ENCODE measurements at regions not wholly inside any gene's neighbourhood (a gene's known extent, or its start where the extent isn't known, plus 50 kb on each side); places are given as distances from the start of the nearest gene placed in this dataset.

DNA sequence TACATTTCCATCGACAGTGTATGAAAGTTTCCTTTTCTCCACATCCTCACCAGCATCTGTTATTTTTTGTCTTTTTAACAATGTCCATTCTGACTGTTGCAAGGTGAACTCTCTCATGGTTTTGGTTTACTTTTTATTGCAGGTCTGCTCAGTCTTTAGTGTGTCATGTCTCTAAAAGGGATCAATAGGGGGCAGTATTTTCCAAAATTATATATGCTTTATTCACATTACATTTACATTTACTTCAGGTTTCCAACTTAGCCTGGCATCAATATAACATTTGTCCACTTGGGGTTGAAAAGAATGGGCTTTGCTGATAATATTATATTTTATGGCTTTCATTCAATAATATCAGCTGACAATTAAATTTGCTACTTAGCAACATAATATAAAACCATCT, 265.0 kb upstream of the SLITRK2 start:
- Histone ChIP-seq H3K9me3 (ENCODE audit: control insufficient read depth, insufficient read depth, low read length) (no peaks in the 10 kb centered on the region), H3K4me1 (ENCODE audit: insufficient read depth, low read length) (no peaks in the 10 kb centered on the region), H3K9ac (ENCODE audit: low read depth, low read length) (no peak overlapping the region), H3K36me3 (ENCODE audit: insufficient read depth, low read length) (no peaks in the 10 kb centered on the region)

DNA sequence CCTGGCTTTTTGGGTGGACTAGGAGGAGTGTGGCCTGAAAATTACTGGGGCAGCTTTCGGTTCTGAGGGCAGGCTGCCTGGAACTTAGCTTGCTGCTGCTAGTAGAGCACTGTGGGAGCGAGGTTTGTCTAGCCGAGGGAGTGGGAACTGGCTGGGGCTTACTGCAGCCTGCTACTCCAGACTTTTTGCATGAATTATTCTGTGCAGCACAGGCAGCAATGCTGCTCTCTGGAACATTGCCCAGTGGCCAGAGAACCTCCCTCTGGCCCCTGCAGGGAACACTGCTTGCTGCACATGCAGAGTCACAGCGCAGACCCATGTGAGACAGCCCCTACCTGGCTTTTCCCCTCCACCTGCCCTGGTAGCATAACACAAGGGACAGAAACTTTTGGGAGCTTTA, 263.9 kb upstream of the SLITRK2 start:
- Histone ChIP-seq H3K4me1 (ENCODE audit: insufficient read depth, low read length) (no peaks in the 10 kb centered on the region), H3K36me3 (ENCODE audit: insufficient read depth, low read length) (no peaks in the 10 kb centered on the region), H3K9ac (ENCODE audit: low read depth, low read length) (no peak overlapping the region), H3K9me3 (ENCODE audit: control insufficient read depth, insufficient read depth, low read length) (no peaks in the 10 kb centered on the region)

DNA sequence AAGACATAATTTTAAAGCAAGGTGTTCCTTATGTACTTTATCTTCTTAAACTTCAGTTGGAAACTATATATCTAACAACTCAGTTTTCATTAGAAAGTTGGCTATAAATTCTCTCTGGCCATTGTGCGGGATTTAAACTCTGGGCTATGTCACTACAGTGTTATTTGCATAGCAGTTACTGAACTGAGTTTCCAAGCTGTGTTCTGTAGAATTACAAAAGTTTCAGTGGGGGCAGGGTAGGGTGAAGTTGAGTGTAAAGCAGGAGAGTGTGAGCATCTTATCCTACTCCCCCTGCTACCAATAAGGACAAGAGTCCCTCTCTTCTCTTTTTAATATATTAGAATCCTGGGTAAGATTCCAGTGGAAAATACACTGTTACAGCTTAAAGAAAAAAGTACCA, 254.5 kb upstream of the SLITRK2 start:
- Histone ChIP-seq H3K4me1 (ENCODE audit: insufficient read depth, low read length) (no peaks in the 10 kb centered on the region), H3K9me3 (ENCODE audit: control insufficient read depth, insufficient read depth, low read length) (no peaks in the 10 kb centered on the region), H3K36me3 (ENCODE audit: insufficient read depth, low read length) (no peaks in the 10 kb centered on the region), H3K9ac (ENCODE audit: low read depth, low read length) (no peak overlapping the region)

DNA sequence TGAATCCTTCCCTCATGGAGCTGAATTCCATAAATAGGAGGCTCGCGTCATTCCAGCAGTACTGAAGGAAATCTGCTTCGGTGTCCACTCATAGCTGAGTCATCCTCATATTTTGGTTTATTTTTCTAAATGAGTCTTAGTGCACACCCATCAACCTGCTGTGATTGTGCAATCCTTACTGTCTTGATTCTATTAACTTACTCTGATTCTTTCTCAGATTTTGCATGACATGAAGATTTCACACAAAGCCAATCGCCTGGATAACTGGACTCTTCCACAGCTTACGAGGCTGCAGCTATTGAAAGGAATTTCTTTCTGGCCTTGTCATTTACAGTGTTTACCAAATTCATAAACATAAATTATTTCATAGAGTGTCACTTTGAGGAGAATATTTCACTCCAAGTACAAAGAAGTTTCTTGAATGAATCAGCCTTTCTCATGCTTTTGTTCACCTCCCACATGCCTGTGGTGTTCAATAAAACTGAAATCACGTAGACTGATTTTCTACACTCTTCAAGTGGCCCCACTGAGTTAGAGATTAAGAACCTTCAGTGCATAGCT, 207.6 kb upstream of the SLITRK2 start:
- Histone ChIP-seq H3K9ac (ENCODE audit: low read depth, low read length) (no peak overlapping the region), H3K9me3 (ENCODE audit: control insufficient read depth, insufficient read depth, low read length) (no peaks in the 10 kb centered on the region), H3K36me3 (ENCODE audit: insufficient read depth, low read length) (no peaks in the 10 kb centered on the region), H3K4me1 (ENCODE audit: insufficient read depth, low read length) (no peaks in the 10 kb centered on the region)

GRCh38 chrX:145613894-145614293, 203.7 kb upstream of the SLITRK2 start:
- H3K9me3 ChIP-seq (ENCODE audit: control insufficient read depth, insufficient read depth, low read length), result no peaks in the 10 kb centered on the region
- H3K4me1 ChIP-seq (ENCODE audit: insufficient read depth, low read length), result no peaks in the 10 kb centered on the region
- H3K36me3 ChIP-seq (ENCODE audit: insufficient read depth, low read length), result no peaks in the 10 kb centered on the region

GRCh38 chrX:145620666-145621065, 197.0 kb upstream of the SLITRK2 start:
- no peak overlapping the region for H3K9ac ChIP-seq (ENCODE audit: low read depth, low read length)
- no peaks in the 10 kb centered on the region for H3K36me3 ChIP-seq (ENCODE audit: insufficient read depth, low read length)
- H3K4me1 ChIP-seq (ENCODE audit: insufficient read depth, low read length), result peaks cover 8% of the 10 kb centered on the region; the same call in 1 of the 2 replicates
- no peaks in the 10 kb centered on the region for H3K9me3 ChIP-seq (ENCODE audit: control insufficient read depth, insufficient read depth, low read length)

More at GRCh38 chrX:145613894-145614293, 203.7 kb upstream of the SLITRK2 start:
- no peak overlapping the region for H3K9ac ChIP-seq (ENCODE audit: low read depth, low read length)

DNA sequence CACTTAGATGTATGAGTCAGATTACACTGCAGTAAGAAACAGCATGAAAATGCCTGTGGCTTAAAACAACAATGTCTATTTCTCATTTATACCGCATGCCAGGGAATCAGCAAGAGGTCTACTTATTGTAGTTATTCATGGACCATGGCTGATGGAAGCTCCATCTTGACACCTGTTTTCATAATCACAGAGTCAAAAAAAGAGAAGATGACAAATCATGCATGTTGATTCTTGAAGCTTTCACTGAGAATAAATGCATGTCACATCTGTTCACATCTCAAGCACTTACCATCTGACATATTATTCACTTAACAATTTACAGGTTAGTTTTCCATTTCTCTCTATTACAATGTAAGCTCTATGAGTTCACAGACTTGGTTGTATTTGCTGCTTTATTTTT, 194.2 kb upstream of the SLITRK2 start:
- Histone ChIP-seq H3K36me3 (ENCODE audit: insufficient read depth, low read length) (no peaks in the 10 kb centered on the region), H3K4me1 (ENCODE audit: insufficient read depth, low read length) (peaks cover 8% of the 10 kb centered on the region; the same call in 1 of the 2 replicates), H3K9ac (ENCODE audit: low read depth, low read length) (no peak overlapping the region), H3K9me3 (ENCODE audit: control insufficient read depth, insufficient read depth, low read length) (no peaks in the 10 kb centered on the region)

GRCh38 chrX:145630081-145630480, 187.5 kb upstream of the SLITRK2 start:
- no peaks in the 10 kb centered on the region for H3K9me3 ChIP-seq (ENCODE audit: control insufficient read depth, insufficient read depth, low read length)
- no peaks in the 10 kb centered on the region for H3K4me1 ChIP-seq (ENCODE audit: insufficient read depth, low read length)
- H3K36me3 ChIP-seq (ENCODE audit: insufficient read depth, low read length), result no peaks in the 10 kb centered on the region
- no peak overlapping the region for H3K9ac ChIP-seq (ENCODE audit: low read depth, low read length)

- H3K9ac ChIP-seq (ENCODE audit: low read depth, low read length), result no peak overlapping the region
- no peaks in the 10 kb centered on the region for H3K4me1 ChIP-seq (ENCODE audit: insufficient read depth, low read length)
- H3K9me3 ChIP-seq (ENCODE audit: control insufficient read depth, insufficient read depth, low read length), result no peaks in the 10 kb centered on the region
- no peaks in the 10 kb centered on the region for H3K36me3 ChIP-seq (ENCODE audit: insufficient read depth, low read length)
Observed at GRCh38 chrX:145630806-145631435, 186.7 kb upstream of the SLITRK2 start.

DNA sequence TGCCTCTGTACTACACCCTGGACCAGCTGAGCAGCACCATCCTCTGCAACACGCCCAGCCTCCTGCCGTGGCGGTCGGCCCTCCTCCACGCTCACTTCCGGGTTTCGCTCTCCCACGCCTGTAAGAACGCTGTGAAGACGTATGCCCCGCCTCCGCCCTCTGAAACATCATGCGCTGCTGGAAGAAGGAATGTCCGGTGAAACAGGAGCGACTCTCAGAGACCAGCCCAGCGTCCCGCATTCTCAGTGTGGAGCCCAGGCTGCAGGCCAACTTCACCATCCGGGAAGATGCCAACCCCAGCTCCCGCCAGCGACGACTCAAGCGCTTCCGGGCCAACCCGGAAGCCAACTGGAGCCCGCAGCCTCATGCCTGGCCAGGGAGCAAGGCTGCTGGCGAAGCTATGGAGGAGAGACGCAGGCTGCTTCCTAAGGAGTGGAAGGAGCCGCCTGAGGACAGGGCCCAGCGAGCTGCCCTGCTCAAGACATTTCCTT, 186.1 kb upstream of the SLITRK2 start:
- H3K9ac ChIP-seq (ENCODE audit: low read depth, low read length), result no peak overlapping the region
- H3K36me3 ChIP-seq (ENCODE audit: insufficient read depth, low read length), result no peaks in the 10 kb centered on the region
- no peaks in the 10 kb centered on the region for H3K9me3 ChIP-seq (ENCODE audit: control insufficient read depth, insufficient read depth, low read length)
- H3K4me1 ChIP-seq (ENCODE audit: insufficient read depth, low read length), result no peaks in the 10 kb centered on the region

DNA sequence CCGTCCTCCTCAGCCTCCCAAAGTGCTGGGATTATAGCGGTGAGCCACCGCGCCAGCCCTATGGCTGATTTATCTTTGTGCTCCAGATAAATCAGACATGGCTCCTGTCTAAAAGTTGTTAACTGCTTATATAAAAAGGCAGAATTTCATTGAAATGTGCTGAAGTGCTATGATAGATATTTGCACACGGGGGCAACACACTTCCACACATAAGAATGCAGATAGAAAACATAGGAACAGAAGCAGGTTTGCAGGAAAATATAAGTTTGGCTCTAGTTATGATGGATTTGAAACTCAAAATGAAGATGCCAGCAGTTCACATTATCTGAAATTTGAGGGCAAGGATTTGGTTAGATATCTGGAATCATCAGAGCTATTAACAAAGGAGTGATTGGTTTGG, 163.1 kb upstream of the SLITRK2 start:
- no peaks in the 10 kb centered on the region for H3K4me1 ChIP-seq (ENCODE audit: insufficient read depth, low read length)
- no peaks in the 10 kb centered on the region for H3K9me3 ChIP-seq (ENCODE audit: control insufficient read depth, insufficient read depth, low read length)
- H3K9ac ChIP-seq (ENCODE audit: low read depth, low read length), result no peak overlapping the region
- H3K36me3 ChIP-seq (ENCODE audit: insufficient read depth, low read length), result no peaks in the 10 kb centered on the region

DNA sequence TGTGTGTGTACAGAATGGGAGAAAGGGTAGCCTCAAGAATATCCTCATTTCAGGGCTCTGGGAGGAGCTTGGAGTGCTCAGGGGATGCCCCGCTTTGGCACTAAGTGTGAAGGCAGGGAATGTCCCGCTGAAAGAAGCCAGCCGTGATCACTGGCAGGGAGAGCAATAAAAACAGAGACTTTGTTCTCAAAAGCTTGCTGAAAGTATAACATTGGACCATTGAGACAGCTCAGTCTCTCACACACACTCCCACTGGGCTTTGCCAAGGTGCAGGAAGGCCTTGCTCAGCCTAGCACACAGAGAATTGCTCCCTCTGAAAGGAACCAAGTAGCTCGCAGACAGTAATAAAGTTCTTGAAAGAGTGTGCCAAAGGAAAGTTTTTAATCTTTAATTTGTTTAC, 143.8 kb upstream of the SLITRK2 start:
- H3K9me3 ChIP-seq (ENCODE audit: control insufficient read depth, insufficient read depth, low read length), result no peaks in the 10 kb centered on the region
- no peaks in the 10 kb centered on the region for H3K4me1 ChIP-seq (ENCODE audit: insufficient read depth, low read length)
- H3K9ac ChIP-seq (ENCODE audit: low read depth, low read length), result no peak overlapping the region
- no peaks in the 10 kb centered on the region for H3K36me3 ChIP-seq (ENCODE audit: insufficient read depth, low read length)

DNA sequence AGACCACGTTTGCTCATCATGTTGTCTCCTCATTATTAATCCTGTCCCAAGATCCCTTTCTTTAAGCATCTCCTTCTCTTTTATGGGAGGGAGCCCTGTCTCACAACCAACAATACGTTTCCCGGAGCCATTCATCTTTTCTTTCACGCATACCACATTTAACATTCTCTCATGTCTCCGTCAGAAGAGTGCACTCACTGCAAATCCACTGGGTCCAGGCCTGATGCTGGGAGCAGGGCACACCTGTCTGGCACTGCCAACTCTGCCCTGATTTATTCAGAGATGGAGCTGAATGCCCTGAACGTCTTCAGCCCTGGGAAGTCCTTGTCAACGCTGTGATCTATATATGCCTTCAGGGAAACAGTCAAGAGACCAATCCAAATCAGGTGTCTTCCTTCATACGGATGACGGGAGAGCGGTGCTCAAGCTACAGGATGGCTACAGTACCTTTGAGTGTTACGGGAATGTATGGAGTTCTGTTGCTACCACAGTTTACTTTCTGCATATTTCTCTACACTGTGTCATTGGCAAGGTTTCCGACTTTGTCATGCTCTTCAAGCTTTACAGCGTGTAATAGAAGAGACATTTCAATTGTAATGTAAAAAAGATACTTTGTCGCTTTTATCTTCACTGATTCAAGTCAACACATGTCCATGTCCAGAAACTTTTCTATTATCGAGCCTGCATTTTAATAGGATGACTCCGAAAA, 140.4 kb upstream of the SLITRK2 start:
- Histone ChIP-seq H3K4me1 (ENCODE audit: insufficient read depth, low read length) (no peaks in the 10 kb centered on the region), H3K9me3 (ENCODE audit: control insufficient read depth, insufficient read depth, low read length) (no peaks in the 10 kb centered on the region), H3K36me3 (ENCODE audit: insufficient read depth, low read length) (no peaks in the 10 kb centered on the region), H3K9ac (ENCODE audit: low read depth, low read length) (no peak overlapping the region)

GRCh38 chrX:145682518-145683298, 134.9 kb upstream of the SLITRK2 start:
- Histone ChIP-seq H3K9ac (ENCODE audit: low read depth, low read length) (no peak overlapping the region), H3K4me1 (ENCODE audit: insufficient read depth, low read length) (no peaks in the 10 kb centered on the region), H3K9me3 (ENCODE audit: control insufficient read depth, insufficient read depth, low read length) (no peaks in the 10 kb centered on the region), H3K36me3 (ENCODE audit: insufficient read depth, low read length) (no peaks in the 10 kb centered on the region)
